ENCODE measurements at regions not wholly inside any gene's neighbourhood (a gene's known extent, or its start where the extent isn't known, plus 50 kb on each side); places are given as distances from the start of the nearest gene placed in this dataset.

- Histone ChIP-seq H3K4me3 (ENCODE audit: low read length) (no peak overlapping the region), H3K9ac (ENCODE audit: low read length) (no peak overlapping the region), H3K9me3 (ENCODE audit: insufficient read depth, low read length) (no peaks in the 10 kb centered on the region), H3K36me3 (replicated peaks; ENCODE audit: low read depth, low read length) (no peaks in the 10 kb centered on the region), H3K27me3 (ENCODE audit: low read depth, low read length) (no peaks in the 10 kb centered on the region), H2AFZ (ENCODE audit: low read depth, low read length) (no peak overlapping the region), H3K79me2 (ENCODE audit: low read length) (no peaks in the 10 kb centered on the region), H3K27ac (ENCODE audit: low read length) (no peak overlapping the region), H3K4me2 (ENCODE audit: low read length) (no peak overlapping the region), H4K20me1 (ENCODE audit: insufficient read depth, low read length) (no peaks in the 10 kb centered on the region), H3K4me1 (ENCODE audit: low read length) (no peaks in the 10 kb centered on the region)
- no peak for TF ChIP-seq CTCF (IDR thresholded peaks at IDR 0.05; ENCODE audit: low read depth, low read length)
Measured at GRCh38 chr17:26766743-26767142, 527.2 kb upstream of the WSB1 start.

- no peak overlapping the region for H3K4me2 ChIP-seq (ENCODE audit: low read length)
- no peaks in the 10 kb centered on the region for H3K27me3 ChIP-seq (ENCODE audit: low read depth, low read length)
- H3K79me2 ChIP-seq (ENCODE audit: low read length), result no peaks in the 10 kb centered on the region
- no peaks in the 10 kb centered on the region for H3K36me3 ChIP-seq (replicated peaks; ENCODE audit: low read depth, low read length)
- H3K9me3 ChIP-seq (ENCODE audit: insufficient read depth, low read length), result no peaks in the 10 kb centered on the region
- H3K4me1 ChIP-seq (ENCODE audit: low read length), result no peaks in the 10 kb centered on the region
- no peak overlapping the region for H2AFZ ChIP-seq (ENCODE audit: low read depth, low read length)
- H3K9ac ChIP-seq (ENCODE audit: low read length), result no peak overlapping the region
- H3K27ac ChIP-seq (ENCODE audit: low read length), result no peak overlapping the region
- no peaks in the 10 kb centered on the region for H4K20me1 ChIP-seq (ENCODE audit: insufficient read depth, low read length)
- TF ChIP-seq CTCF (IDR thresholded peaks at IDR 0.05; ENCODE audit: low read depth, low read length) (no peak), EZH2phosphoT487 (IDR thresholded peaks at IDR 0.05; ENCODE audit: low read depth) (no peak)
- no peak overlapping the region for H3K4me3 ChIP-seq (ENCODE audit: low read length)
Measured at GRCh38 chr17:26773189-26774188, 520.4 kb upstream of the WSB1 start.

- Histone ChIP-seq H3K36me3 (replicated peaks; ENCODE audit: low read depth, low read length) (no peaks in the 10 kb centered on the region), H3K9me3 (ENCODE audit: insufficient read depth, low read length) (no peaks in the 10 kb centered on the region), H3K4me1 (ENCODE audit: low read length) (no peaks in the 10 kb centered on the region), H3K9ac (ENCODE audit: low read length) (no peak overlapping the region), H3K79me2 (ENCODE audit: low read length) (no peaks in the 10 kb centered on the region), H3K27me3 (ENCODE audit: low read depth, low read length) (no peaks in the 10 kb centered on the region), H4K20me1 (ENCODE audit: insufficient read depth, low read length) (no peaks in the 10 kb centered on the region), H3K4me3 (ENCODE audit: low read length) (no peak overlapping the region), H3K27ac (ENCODE audit: low read length) (no peak overlapping the region), H2AFZ (ENCODE audit: low read depth, low read length) (no peak overlapping the region), H3K4me2 (ENCODE audit: low read length) (no peak overlapping the region)
- TF ChIP-seq CTCF (IDR thresholded peaks at IDR 0.05; ENCODE audit: low read depth, low read length) (no peak), EZH2phosphoT487 (IDR thresholded peaks at IDR 0.05; ENCODE audit: low read depth) (no peak)
Measured at GRCh38 chr17:26774291-26775218, 519.4 kb upstream of the WSB1 start.

Measured in OCI-LY3 (cell line).